Natural killer cell (primary cell): ENCODE measurements at regions not wholly inside any gene's neighbourhood (a gene's known extent, or its start where the extent isn't known, plus 50 kb on each side); places are given as distances from the start of the nearest gene placed in this dataset.

Experiments used
- ATAC-seq, 3 donors: fragments of 150-1000 bp in 2 of 3; fragments of 200-7000 bp in 1 of 3; cut with Tn5 transposase; 1 replicate in 1 of 3; 2 replicates in 2 of 3; pipeline ENCODE4 v1.10.0; 2021; ENCODE audit warnings: mild to moderate bottlenecking in 2 of 3, moderate library complexity in 2 of 3
- DNase-seq, 2 donors: peaks; one replicate each; pipeline versions ENCODE4 v3.0.0 to v3.0.0-alpha.2; 2013 to 2021; ENCODE audit warnings: mixed read lengths in 1 of 2
- H3K27ac ChIP-seq: one replicate; pipeline ENCODE4 v1.5.1; 2013; ENCODE audit warnings: mild to moderate bottlenecking, low read length
- H3K27me3 ChIP-seq: one replicate; pipeline ENCODE4 v1.6.1; 2013; ENCODE audit warnings: low read length; ENCODE audit not compliant: control insufficient read depth, insufficient read depth
- H3K36me3 ChIP-seq: one replicate; pipeline ENCODE4 v1.6.1; 2013; ENCODE audit warnings: low read length; ENCODE audit not compliant: control insufficient read depth, insufficient read depth
- H3K4me1 ChIP-seq: one replicate; pipeline ENCODE4 v1.6.1; 2013; ENCODE audit warnings: low read length; ENCODE audit not compliant: control insufficient read depth, insufficient read depth
- H3K4me3 ChIP-seq: one replicate; pipeline ENCODE4 v1.5.1; 2013; ENCODE audit warnings: low read length
- H3K9me3 ChIP-seq: one replicate; pipeline ENCODE4 v1.6.1; 2013; ENCODE audit warnings: low read length; ENCODE audit not compliant: control insufficient read depth, insufficient read depth
- H3K27ac Mint-ChIP-seq, 2 donors: one replicate each; pipeline ENCODE4 v1.8.0; 2022; ENCODE audit warnings: mild to moderate bottlenecking in 2 of 2, mixed read lengths in 2 of 2, moderate library complexity in 1 of 2
- H3K27me3 Mint-ChIP-seq, 2 donors: one replicate each; pipeline ENCODE4 v1.8.0; 2022; ENCODE audit warnings: low read depth in 2 of 2, mixed read lengths in 2 of 2
- H3K36me3 Mint-ChIP-seq: one replicate; pipeline ENCODE4 v1.8.0; 2022; ENCODE audit warnings: mixed read lengths
- H3K4me1 Mint-ChIP-seq, 2 donors: one replicate each; pipeline ENCODE4 v1.8.0; 2022; ENCODE audit warnings: mixed read lengths in 2 of 2
- H3K4me3 Mint-ChIP-seq: one replicate; pipeline ENCODE4 v1.8.0; 2022; ENCODE audit warnings: mild to moderate bottlenecking, moderate library complexity, mixed read lengths
- H3K9me3 Mint-ChIP-seq, 2 donors: one replicate each; pipeline ENCODE4 v1.8.0; 2022; ENCODE audit warnings: mixed read lengths in 2 of 2
- CTCF ChIP-seq: fragments of 200-600 bp; IDR thresholded peaks from one replicate; pipeline ENCODE4 v1.8.0; 2022; ENCODE audit warnings: antibody characterized with exemption
- WGBS: methylation state at CpG from one replicate; pipeline ENCODE4 v1.1.7; 2013; ENCODE audit warnings: missing lambda C conversion rate; ENCODE audit not compliant: insufficient coverage; 5-methylcytosine and 5-hydroxymethylcytosine counted together
- intact Hi-C: fragments of 100-400 bp; cut with micrococcal nuclease; formaldehyde crosslinking; loops from one replicate; pipeline ENCODE4 v1.14.2; 2022

GRCh38 chr1:188364927-188365449 lies 1536.2 kb downstream of the PLA2G4A start:
- H3K4me3 Mint-ChIP-seq: no peak overlapping the region
- 95% methylated on average over 2 of the region's 3 CpGs for WGBS

GRCh38 chr1:188365874-188366273 lies 1537.1 kb downstream of the PLA2G4A start:
- Histone ChIP-seq H3K4me1 (no peaks in the 10 kb centered on the region), H3K27ac (no peak overlapping the region), H3K9me3 (no peaks in the 10 kb centered on the region), H3K4me3 (no peak overlapping the region), H3K27me3 (no peaks in the 10 kb centered on the region), H3K36me3 (no peaks in the 10 kb centered on the region)
- no peak for TF ChIP-seq CTCF
- ATAC-seq: no peak
- Mint-ChIP-seq H3K4me3 (no peak overlapping the region), H3K9me3 (peaks cover 11 to 20% of the 10 kb centered on the region in 2 donors), H3K27me3 (no peaks in the 10 kb centered on the region), H3K36me3 (no peaks in the 10 kb centered on the region), H3K27ac (no peak overlapping the region), H3K4me1 (no peaks in the 10 kb centered on the region)
- no peak for DNase-seq
- intact Hi-C loops: no loop called here

More at GRCh38 chr1:188364927-188365449, 1536.2 kb downstream of the PLA2G4A start:
- Mint-ChIP-seq H3K27ac (no peak overlapping the region), H3K4me1 (no peaks in the 10 kb centered on the region), H3K36me3 (no peaks in the 10 kb centered on the region), H3K9me3 (peaks cover 11 to 20% of the 10 kb centered on the region in 2 donors), H3K27me3 (no peaks in the 10 kb centered on the region)
- DNase-seq (no peak), ATAC-seq (no peak)
- intact Hi-C loops: no loop called here
- Histone ChIP-seq H3K4me1 (no peaks in the 10 kb centered on the region), H3K36me3 (no peaks in the 10 kb centered on the region), H3K9me3 (peaks cover 3% of the 10 kb centered on the region), H3K27me3 (no peaks in the 10 kb centered on the region), H3K4me3 (no peak overlapping the region), H3K27ac (no peak overlapping the region)
- no peak for TF ChIP-seq CTCF

GRCh38 chr1:188367661-188368060 lies 1538.9 kb downstream of the PLA2G4A start:
- no peaks in the 10 kb centered on the region for H3K9me3 ChIP-seq

More at GRCh38 chr1:188367661-188368060, 1538.9 kb downstream of the PLA2G4A start:
- Mint-ChIP-seq H3K27me3 (no peaks in the 10 kb centered on the region), H3K4me1 (no peaks in the 10 kb centered on the region), H3K36me3 (no peaks in the 10 kb centered on the region), H3K9me3 (peaks cover 12 to 18% of the 10 kb centered on the region in 2 donors), H3K27ac (no peak overlapping the region), H3K4me3 (no peak overlapping the region)
- DNase-seq (no peak), ATAC-seq (no peak)
- WGBS: 56% methylated on average over 1 of the region's 2 CpGs
- intact Hi-C loops: no loop called here
- Histone ChIP-seq H3K27me3 (no peaks in the 10 kb centered on the region), H3K4me3 (no peak overlapping the region), H3K27ac (no peak overlapping the region), H3K36me3 (no peaks in the 10 kb centered on the region), H3K4me1 (no peaks in the 10 kb centered on the region)
- TF ChIP-seq CTCF: no peak
